D721Med (cell line): ENCODE measurements at regions not wholly inside any gene's neighbourhood (a gene's known extent, or its start where the extent isn't known, plus 50 kb on each side); places are given as distances from the start of the nearest gene placed in this dataset.

Experiments used
- DNase-seq: peaks from one replicate; pipeline ENCODE4 v3.0.0; 2011; ENCODE audit warnings: low spot score; ENCODE audit not compliant: insufficient read length
- FAIRE-seq: peaks from 2 replicates; lab custom pipeline; 2011; peaks lifted over from hg19 to GRCh38; lab: Jason Lieb, UNC
- CTCF ChIP-seq: IDR thresholded peaks from 2 replicates; pipeline ENCODE4 v1.5.1; 2012; ENCODE audit warnings: mild to moderate bottlenecking, control low read depth; ENCODE audit not compliant: insufficient read depth; ENCODE audit errors: missing control alignments

- FAIRE-seq (no peak), DNase-seq (no peak)
- no peak for TF ChIP-seq CTCF
These were observed 592.8 kb upstream of the GOT2 start for GRCh38 chr16:59326955-59327354.

- no peak for DNase-seq
- no peak for FAIRE-seq
- TF ChIP-seq CTCF, result no peak
These were observed 590.3 kb upstream of the GOT2 start for GRCh38 chr16:59324462-59324861.

- FAIRE-seq (no peak), DNase-seq (no peak)
- TF ChIP-seq CTCF, result no peak
These were observed 586.5 kb upstream of the GOT2 start for GRCh38 chr16:59320657-59321056.

GRCh38 chr16:59319871-59320270 lies 585.8 kb upstream of the GOT2 start:
- FAIRE-seq (no peak), DNase-seq (no peak)
- no peak for TF ChIP-seq CTCF

- no peak for FAIRE-seq
- no peak for DNase-seq
- TF ChIP-seq CTCF, result no peak
These were observed 571.7 kb upstream of the GOT2 start for GRCh38 chr16:59305850-59306249.

GRCh38 chr16:59296888-59297287 lies 562.8 kb upstream of the GOT2 start:
- FAIRE-seq (no peak), DNase-seq (no peak)
- no peak for TF ChIP-seq CTCF

- FAIRE-seq (no peak), DNase-seq (no peak)
- TF ChIP-seq CTCF, result no peak
These were observed 562.0 kb upstream of the GOT2 start for GRCh38 chr16:59295993-59296736.
